HUES48 (cell line): ENCODE measurements at regions not wholly inside any gene's neighbourhood (a gene's known extent, or its start where the extent isn't known, plus 50 kb on each side); places are given as distances from the start of the nearest gene placed in this dataset.
"Not testable (repeated sequence)": the region's sequence is repeated elsewhere in the genome, so short reads cannot be mapped to it uniquely, and the experiment has no call there.

Experiments
- H3K27ac ChIP-seq: one replicate; pipeline ENCODE4 v1.7.0; 2013; ENCODE audit warnings: low read depth, low read length, inconsistent platforms
- H3K27me3 ChIP-seq: 2 replicates; pipeline ENCODE4 v1.6.1; 2013; ENCODE audit warnings: mild to moderate bottlenecking, low read length; ENCODE audit not compliant: control insufficient read depth, insufficient read depth
- H3K36me3 ChIP-seq: 2 replicates; pipeline ENCODE4 v1.6.1; 2013; ENCODE audit warnings: low read length; ENCODE audit not compliant: control insufficient read depth, insufficient read depth
- H3K4me1 ChIP-seq: 2 replicates; pipeline ENCODE4 v1.6.1; 2013; ENCODE audit warnings: mild to moderate bottlenecking, low read length; ENCODE audit not compliant: control insufficient read depth, insufficient read depth
- H3K4me3 ChIP-seq: 2 replicates; pipeline ENCODE4 v1.5.1; 2013; ENCODE audit warnings: mild to moderate bottlenecking, low read depth, low read length
- H3K9ac ChIP-seq: 2 replicates; pipeline ENCODE4 v1.6.1; 2013; ENCODE audit warnings: mild to moderate bottlenecking, low read depth, low read length, moderate library complexity
- H3K9me3 ChIP-seq: 2 replicates; pipeline ENCODE4 v1.6.1; 2013; ENCODE audit warnings: low read length; ENCODE audit not compliant: control insufficient read depth, insufficient read depth

GRCh38 chr4:159768016-159768415, 665.1 kb downstream of the RAPGEF2 start:
- H3K4me3 ChIP-seq = no peak overlapping the region
- no peak overlapping the region for H3K9ac ChIP-seq
- no peaks in the 10 kb centered on the region for H3K36me3 ChIP-seq
- 0 out of 2 replicates have a peak, but pooled peaks cover 3% of the 10 kb centered on the region for H3K4me1 ChIP-seq
- no peaks in the 10 kb centered on the region for H3K9me3 ChIP-seq
- H3K27me3 ChIP-seq = no peaks in the 10 kb centered on the region
- H3K27ac ChIP-seq = no peak overlapping the region

DNA sequence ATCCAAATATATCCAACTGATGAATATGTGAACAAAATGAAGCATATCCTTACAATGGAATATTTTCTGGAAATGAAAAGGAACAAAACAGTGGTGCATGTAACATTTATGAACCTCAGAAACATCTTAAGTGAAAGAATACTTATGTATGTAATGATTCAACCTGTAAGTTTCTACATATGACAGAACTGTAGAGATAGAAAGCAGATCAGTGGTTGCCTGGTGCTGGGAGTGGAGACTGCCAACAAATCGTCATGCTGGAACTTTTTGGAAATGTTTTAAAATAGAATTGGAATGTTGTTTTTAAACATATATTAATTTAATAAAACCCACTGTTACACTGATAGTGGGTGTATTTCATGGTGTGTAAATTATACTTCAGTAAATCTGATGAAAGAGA, 667.5 kb downstream of the RAPGEF2 start:
- Histone ChIP-seq H3K9me3 (no peaks in the 10 kb centered on the region), H3K36me3 (no peaks in the 10 kb centered on the region), H3K4me3 (no peak overlapping the region), H3K27me3 (no peaks in the 10 kb centered on the region), H3K9ac (no peak overlapping the region), H3K27ac (no peak overlapping the region), H3K4me1 (no peaks in the 10 kb centered on the region)

DNA sequence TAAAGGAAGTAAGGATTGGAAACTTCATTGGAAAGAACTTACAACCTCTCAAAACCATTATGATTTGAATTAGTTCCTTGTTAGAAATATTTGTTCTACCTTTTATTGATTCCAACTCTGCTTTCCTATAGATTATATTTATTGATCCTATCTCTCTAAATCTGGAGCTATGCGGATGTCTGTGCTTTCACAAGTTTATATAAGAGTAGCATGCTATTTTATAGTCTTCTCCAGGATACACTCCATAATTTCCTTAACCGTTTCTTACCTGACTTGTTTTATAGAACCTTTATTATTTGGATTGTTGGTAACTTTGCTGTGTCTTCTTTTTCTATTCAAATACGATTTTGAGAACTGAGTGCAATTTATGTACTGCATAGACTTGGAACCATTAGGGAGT, 668.1 kb downstream of the RAPGEF2 start:
- Histone ChIP-seq H3K27ac (no peak overlapping the region), H3K9ac (no peak overlapping the region), H3K9me3 (no peaks in the 10 kb centered on the region), H3K4me3 (no peak overlapping the region), H3K4me1 (no peaks in the 10 kb centered on the region), H3K36me3 (no peaks in the 10 kb centered on the region), H3K27me3 (no peaks in the 10 kb centered on the region)

DNA sequence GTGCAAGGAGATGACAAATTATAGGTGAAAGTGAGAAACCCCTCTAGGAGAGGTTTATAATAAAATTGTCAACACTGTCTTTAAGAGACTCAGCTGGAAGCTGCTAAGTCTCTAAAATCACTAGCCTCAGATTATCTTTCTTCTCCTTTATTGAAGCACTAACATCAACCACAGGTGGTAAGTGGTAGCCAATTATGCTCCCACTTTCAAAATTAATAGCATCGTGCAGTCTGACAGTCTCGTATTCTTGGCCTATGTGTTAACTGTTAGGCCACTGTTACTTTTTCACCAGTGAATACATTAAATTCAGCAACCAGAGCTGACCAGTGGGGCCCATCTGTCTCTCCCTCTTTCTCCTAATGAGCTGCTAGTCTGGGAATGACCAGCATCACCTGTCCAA, 674.1 kb downstream of the RAPGEF2 start:
- H3K9me3 ChIP-seq = no peaks in the 10 kb centered on the region
- H3K27ac ChIP-seq = no peak overlapping the region
- H3K9ac ChIP-seq = no peak overlapping the region
- H3K4me3 ChIP-seq = no peak overlapping the region
- no peaks in the 10 kb centered on the region for H3K4me1 ChIP-seq
- H3K36me3 ChIP-seq = no peaks in the 10 kb centered on the region
- no peaks in the 10 kb centered on the region for H3K27me3 ChIP-seq

DNA sequence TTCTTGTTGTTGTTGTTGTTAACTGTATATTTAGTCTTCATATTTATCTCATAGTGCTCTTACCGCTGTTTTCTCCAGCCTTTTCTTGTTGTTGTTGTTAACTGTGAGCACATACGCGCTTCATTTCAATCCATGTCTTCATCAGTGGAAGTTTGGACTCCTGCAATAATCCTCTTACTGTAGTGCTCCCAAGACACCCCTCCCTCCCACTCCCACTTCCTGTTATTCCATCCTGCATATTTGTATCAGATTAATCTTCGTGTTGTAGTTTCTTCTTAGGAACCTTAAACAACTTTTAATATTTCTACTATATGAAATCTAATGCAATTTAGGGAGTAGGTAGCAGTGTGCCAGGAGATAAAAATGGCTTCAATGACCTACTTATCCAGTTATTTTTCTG, 674.8 kb downstream of the RAPGEF2 start:
- no peaks in the 10 kb centered on the region for H3K9me3 ChIP-seq
- H3K36me3 ChIP-seq = no peaks in the 10 kb centered on the region
- no peak overlapping the region for H3K27ac ChIP-seq
- no peaks in the 10 kb centered on the region for H3K27me3 ChIP-seq
- H3K9ac ChIP-seq = no peak overlapping the region
- no peak overlapping the region for H3K4me3 ChIP-seq
- no peaks in the 10 kb centered on the region for H3K4me1 ChIP-seq

DNA sequence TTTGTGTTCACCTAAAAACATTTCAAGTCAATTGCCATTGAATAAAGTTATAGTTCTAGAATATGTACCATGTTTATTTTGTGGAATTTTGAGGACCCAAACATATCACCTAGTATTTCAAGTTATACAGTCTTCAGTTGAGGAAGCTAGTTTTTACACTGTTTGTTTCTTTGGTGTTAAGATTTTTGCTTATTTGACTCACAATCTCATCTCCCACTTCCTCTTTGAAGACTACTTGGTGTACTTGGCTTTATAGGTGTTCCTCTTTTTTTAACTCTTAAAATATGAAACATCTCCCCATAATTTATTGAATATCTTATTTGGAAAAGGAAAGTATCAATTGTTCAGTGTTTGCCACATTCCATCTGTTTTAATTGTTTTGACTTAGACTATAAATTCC, 675.4 kb downstream of the RAPGEF2 start:
- Histone ChIP-seq H3K9ac (no peak overlapping the region), H3K27ac (no peak overlapping the region), H3K36me3 (no peaks in the 10 kb centered on the region), H3K27me3 (no peaks in the 10 kb centered on the region), H3K4me1 (no peaks in the 10 kb centered on the region), H3K4me3 (no peak overlapping the region), H3K9me3 (no peaks in the 10 kb centered on the region)

- Histone ChIP-seq H3K4me3 (no peak overlapping the region), H3K27ac (no peak overlapping the region), H3K27me3 (no peaks in the 10 kb centered on the region), H3K36me3 (no peaks in the 10 kb centered on the region), H3K4me1 (no peaks in the 10 kb centered on the region), H3K9ac (no peak overlapping the region), H3K9me3 (no peaks in the 10 kb centered on the region)
Measured at GRCh38 chr4:159779716-159780115, 676.8 kb downstream of the RAPGEF2 start.

DNA sequence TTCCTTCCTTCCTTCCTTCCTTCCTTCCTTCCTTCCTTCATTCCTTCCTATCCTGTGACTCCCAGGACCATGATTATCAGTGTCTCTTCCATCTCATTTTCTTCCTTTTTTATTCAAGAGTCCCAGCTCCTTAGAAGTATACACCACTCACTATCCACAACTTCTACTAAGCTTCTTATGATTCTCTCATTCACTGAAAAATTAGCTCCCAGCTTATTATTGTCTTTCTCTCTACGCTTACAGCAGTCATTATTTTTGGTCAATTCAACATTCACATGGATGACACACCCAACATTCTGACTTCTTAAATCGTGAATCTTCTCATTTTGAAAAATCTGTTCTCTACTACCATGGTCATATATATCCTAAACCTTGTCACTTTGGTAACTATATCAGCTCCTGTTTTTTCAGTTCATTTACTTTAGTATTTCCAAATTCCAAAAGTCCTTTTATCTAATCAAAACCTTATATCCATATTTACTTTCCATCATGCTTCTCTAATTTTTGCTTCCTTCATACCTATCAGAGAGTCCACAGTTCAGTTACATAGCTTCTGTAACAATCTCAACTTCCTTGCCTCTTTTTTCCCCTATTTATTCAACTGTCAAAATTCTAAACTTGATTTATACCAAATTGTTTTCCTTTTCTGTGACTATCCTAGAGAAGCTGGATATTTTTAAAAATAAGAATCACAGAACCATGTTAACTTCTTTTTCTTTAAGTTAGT, 677.5 kb downstream of the RAPGEF2 start:
- Histone ChIP-seq H3K9ac (no peak overlapping the region), H3K27ac (no peak overlapping the region), H3K36me3 (no peaks in the 10 kb centered on the region), H3K4me1 (no peaks in the 10 kb centered on the region), H3K27me3 (no peaks in the 10 kb centered on the region), H3K9me3 (no peaks in the 10 kb centered on the region), H3K4me3 (no peak overlapping the region)

DNA sequence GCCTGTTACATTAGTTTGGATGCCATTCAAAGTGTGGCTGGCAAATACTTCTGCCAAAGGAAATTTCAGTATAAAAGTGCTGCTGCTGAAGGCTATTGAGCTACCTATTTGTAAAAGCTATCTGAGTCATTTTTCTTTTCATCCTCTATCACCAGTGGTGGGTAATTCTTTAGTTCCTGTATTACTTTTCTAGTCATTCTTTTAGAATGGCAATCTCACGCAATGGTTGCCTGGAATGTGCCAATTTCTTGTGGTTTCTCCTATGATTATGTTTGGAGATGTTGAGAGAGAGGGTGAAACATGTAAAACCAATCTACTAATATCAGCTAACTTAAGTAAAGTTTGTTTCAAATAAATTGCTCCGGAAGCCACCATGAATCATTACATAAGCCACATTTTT, 685.0 kb downstream of the RAPGEF2 start:
- Histone ChIP-seq H3K9ac (no peak overlapping the region), H3K27me3 (no peaks in the 10 kb centered on the region), H3K4me1 (no peaks in the 10 kb centered on the region), H3K9me3 (no peaks in the 10 kb centered on the region), H3K4me3 (no peak overlapping the region), H3K27ac (no peak overlapping the region), H3K36me3 (no peaks in the 10 kb centered on the region)

DNA sequence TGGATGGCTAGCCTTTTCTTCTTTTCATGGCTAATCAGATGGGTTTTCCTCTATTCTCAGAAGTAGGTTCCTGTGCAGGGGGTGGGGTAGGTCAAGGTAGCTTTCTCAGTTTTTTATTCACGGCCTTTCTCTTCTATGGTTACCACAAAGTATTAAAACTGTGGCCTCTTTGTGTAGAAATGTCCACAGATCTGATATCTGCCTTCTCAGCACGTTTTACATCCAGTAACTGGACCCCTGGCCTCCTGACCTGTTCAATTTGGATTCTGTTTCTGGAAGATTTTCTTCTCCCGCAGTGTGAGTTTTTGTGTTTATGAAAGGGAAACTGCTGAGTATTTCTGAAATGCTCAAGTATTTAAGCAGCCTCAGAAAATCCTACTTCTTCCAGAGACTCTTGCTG, 688.5 kb downstream of the RAPGEF2 start:
- Histone ChIP-seq H3K4me1 (no peaks in the 10 kb centered on the region), H3K27ac (no peak overlapping the region), H3K9ac (no peak overlapping the region), H3K9me3 (no peaks in the 10 kb centered on the region), H3K4me3 (no peak overlapping the region), H3K36me3 (no peaks in the 10 kb centered on the region), H3K27me3 (no peaks in the 10 kb centered on the region)

- not testable (repeated sequence) for H3K9me3 ChIP-seq, H3K4me1 ChIP-seq, H3K9ac ChIP-seq, H3K27ac ChIP-seq, H3K4me3 ChIP-seq, H3K36me3 ChIP-seq, H3K27me3 ChIP-seq
Measured at GRCh38 chr4:159804592-159804991, 701.7 kb downstream of the RAPGEF2 start.
